K562 (cell line): ENCODE measurements at regions not wholly inside any gene's neighbourhood (a gene's known extent, or its start where the extent isn't known, plus 50 kb on each side); places are given as distances from the start of the nearest gene placed in this dataset.

Experiments used
- BCOR ChIP-seq: fragments of 450-650 bp; IDR thresholded peaks from 2 replicates; pipeline ENCODE4 v1.6.1; 2016
- BRD9 ChIP-seq: fragments of 450-650 bp; IDR thresholded peaks from 2 replicates; pipeline ENCODE4 v1.6.1; 2018; ENCODE audit warnings: low read depth; ENCODE audit not compliant: partially characterized antibody
- CBX2 ChIP-seq: fragments of 200-600 bp; sonication (generic); IDR thresholded peaks from one replicate; pipeline ENCODE4 v1.6.1; 2012; ENCODE audit warnings: mild to moderate bottlenecking, low read length, inconsistent platforms; ENCODE audit not compliant: insufficient read depth, poor library complexity, severe bottlenecking
- FOS ChIP-seq: IDR thresholded peaks from 3 replicates; pipeline ENCODE4 v1.6.1; 2011; ENCODE audit not compliant: insufficient read length; ENCODE audit errors: extremely low read depth
- FOXK1 ChIP-seq: sonication (generic); formaldehyde crosslinking; IDR thresholded peaks from 2 replicates; pipeline ENCODE4 v1.8.0; 2022; ENCODE audit warnings: missing genetic modification reagents, mild to moderate bottlenecking, borderline replicate concordance
- GATA2 ChIP-seq: sonication (generic); formaldehyde crosslinking; IDR thresholded peaks from 2 replicates; pipeline ENCODE4 v1.4.0; 2020; ENCODE audit warnings: mild to moderate bottlenecking, missing genetic modification reagents
- IRF9 ChIP-seq: fragments of 450-650 bp; IDR thresholded peaks from 2 replicates; pipeline ENCODE4 v1.6.1; 2016; ENCODE audit warnings: missing biosample characterization, missing genetic modification characterization
- KDM2B ChIP-seq: fragments of 250-450 bp; sonication (Bioruptor Pico); IDR thresholded peaks from 2 replicates; pipeline ENCODE4 v1.8.0; 2021; ENCODE audit warnings: mild to moderate bottlenecking, moderate library complexity
- KLF1 ChIP-seq: fragments of 450-650 bp; IDR thresholded peaks from 2 replicates; pipeline ENCODE4 v1.6.1; 2016; ENCODE audit warnings: missing genetic modification characterization, missing compliant biosample characterization
- KLF10 ChIP-seq: fragments of 250-450 bp; sonication (Bioruptor Pico); IDR thresholded peaks from 2 replicates; pipeline ENCODE4 v1.6.1; 2021; ENCODE audit warnings: matching md5 sums
- MNT ChIP-seq, 2 experiments: fragments of 450-650 bp; conservative IDR thresholded peaks; 2 replicates each; pipeline ENCODE4 v1.6.1; 2017; ENCODE audit warnings: mild to moderate bottlenecking in 2 of 2, moderate library complexity in 2 of 2
- NCOR1 ChIP-seq: fragments of 450-650 bp; IDR thresholded peaks from 2 replicates; pipeline ENCODE4 v1.6.1; 2016; ENCODE audit warnings: mild to moderate bottlenecking, moderate library complexity
- POLR2A ChIP-seq: fragments of 450-650 bp; conservative IDR thresholded peaks from 2 replicates; pipeline ENCODE4 v1.6.1; 2016
- PTBP1 ChIP-seq: fragments of 200-400 bp; formaldehyde crosslinking; IDR thresholded peaks from 2 replicates; pipeline ENCODE4 v1.6.1; 2017; ENCODE audit warnings: low read depth, low read length
- RFX7 ChIP-seq: fragments of 250-450 bp; sonication (Bioruptor Pico); IDR thresholded peaks from 2 replicates; pipeline ENCODE4 v1.5.1; 2021; ENCODE audit warnings: mild to moderate bottlenecking
- RNF2 ChIP-seq: sonication (generic); IDR thresholded peaks from 2 replicates; pipeline ENCODE4 v1.6.1; 2016
- SIX5 ChIP-seq, 2 experiments: IDR thresholded peaks; 2 replicates each; pipeline ENCODE4 v1.6.1; 2011; ENCODE audit warnings: low read length in 2 of 2, borderline replicate concordance in 1 of 2, low read depth in 1 of 2, mild to moderate bottlenecking in 1 of 2, moderate library complexity in 1 of 2; ENCODE audit not compliant: insufficient read depth in 1 of 2
- SMARCA4 ChIP-seq: fragments of 450-650 bp; IDR thresholded peaks from 2 replicates; pipeline ENCODE4 v1.6.1; 2016
- SRF ChIP-seq, 2 experiments: fragments of 250-450, 450-650 bp in 1 of 2; sonication (Bioruptor Pico) in 1 of 2; sonication (generic) in 1 of 2; formaldehyde crosslinking; IDR thresholded peaks; 2 replicates each; pipeline versions ENCODE4 v1.5.0 to v1.5.1; 2020 to 2022; ENCODE audit warnings: mild to moderate bottlenecking in 1 of 2, missing genetic modification reagents in 1 of 2
- SUPT5H ChIP-seq: fragments of 450-650 bp; IDR thresholded peaks from 2 replicates; pipeline ENCODE4 v1.6.1; 2016
- THRA ChIP-seq: fragments of 450-650 bp; IDR thresholded peaks from 2 replicates; pipeline ENCODE4 v1.6.1; 2017; ENCODE audit warnings: mild to moderate bottlenecking, moderate library complexity
- ZBED1 ChIP-seq: IDR thresholded peaks from 2 replicates; pipeline ENCODE4 v1.6.1; 2014
- ZKSCAN3 ChIP-seq: fragments of 250-450 bp; sonication (Bioruptor Pico); IDR thresholded peaks from 2 replicates; pipeline ENCODE4 v1.4.0; 2020
- ZNF174 ChIP-seq: fragments of 250-450 bp; sonication (Bioruptor Pico); IDR thresholded peaks from 2 replicates; pipeline ENCODE4 v1.4.0; 2020; ENCODE audit warnings: mild to moderate bottlenecking
- ZZZ3 ChIP-seq: fragments of 450-650 bp; IDR thresholded peaks from 2 replicates; pipeline ENCODE4 v1.6.1; 2016; ENCODE audit warnings: antibody characterized with exemption, mild to moderate bottlenecking, moderate library complexity
- TF ChIP-seq, protein P1 (sequence below), 2 experiments: fragments of 150-350 bp in 1 of 2; IDR thresholded peaks; 2 replicates each; pipeline ENCODE4 v1.6.1; 2012 to 2016; ENCODE audit warnings: low read depth in 2 of 2, low read length in 2 of 2, mild to moderate bottlenecking in 1 of 2, moderate library complexity in 1 of 2

GRCh38 chr9:94166976-94167346, 82.7 kb downstream of the PTPDC1 start (continued):
- TF ChIP-seq MNT (conservative IDR thresholded peaks at IDR 0.05) (peak; percentile 54 to 64; a peak in 2 of 4 replicates), SMARCA4 (no peak), CBX2 (no peak), ZNF174 (CRISPR knock-in tag) (no peak), IRF9 (tag) (no peak), NCOR1 (peak; percentile 17; the same call in 1 of the 2 replicates), PTBP1 (no peak), KLF10 (CRISPR knock-in tag) (no peak), POLR2A (peak; percentile 77), SIX5 (IDR thresholded peaks at IDR 0.05; ENCODE audit: borderline replicate concordance in 1 of 2, insufficient read depth in 1 of 2, low read depth in 1 of 2, low read length in 2 of 2) (no peak), BRD9 (peak; percentile 36), SRF (CRISPR knock-in tag; IDR thresholded peaks at IDR 0.05) (no peak), THRA (no peak), GATA2 (CRISPR knock-in tag) (no peak), SUPT5H (peak; percentile 71), BCOR (0 out of 2 replicates have a peak, but pooled peaks have one; percentile 16), ZBED1 (no peak), ZZZ3 (no peak), ZKSCAN3 (CRISPR knock-in tag) (no peak), FOXK1 (CRISPR knock-in tag) (no peak), RFX7 (CRISPR knock-in tag) (no peak), RNF2 (no peak), KLF1 (tag) (no peak), KDM2B (CRISPR knock-in tag) (no peak), FOS (no peak)
- TF ChIP-seq, protein P1, sequence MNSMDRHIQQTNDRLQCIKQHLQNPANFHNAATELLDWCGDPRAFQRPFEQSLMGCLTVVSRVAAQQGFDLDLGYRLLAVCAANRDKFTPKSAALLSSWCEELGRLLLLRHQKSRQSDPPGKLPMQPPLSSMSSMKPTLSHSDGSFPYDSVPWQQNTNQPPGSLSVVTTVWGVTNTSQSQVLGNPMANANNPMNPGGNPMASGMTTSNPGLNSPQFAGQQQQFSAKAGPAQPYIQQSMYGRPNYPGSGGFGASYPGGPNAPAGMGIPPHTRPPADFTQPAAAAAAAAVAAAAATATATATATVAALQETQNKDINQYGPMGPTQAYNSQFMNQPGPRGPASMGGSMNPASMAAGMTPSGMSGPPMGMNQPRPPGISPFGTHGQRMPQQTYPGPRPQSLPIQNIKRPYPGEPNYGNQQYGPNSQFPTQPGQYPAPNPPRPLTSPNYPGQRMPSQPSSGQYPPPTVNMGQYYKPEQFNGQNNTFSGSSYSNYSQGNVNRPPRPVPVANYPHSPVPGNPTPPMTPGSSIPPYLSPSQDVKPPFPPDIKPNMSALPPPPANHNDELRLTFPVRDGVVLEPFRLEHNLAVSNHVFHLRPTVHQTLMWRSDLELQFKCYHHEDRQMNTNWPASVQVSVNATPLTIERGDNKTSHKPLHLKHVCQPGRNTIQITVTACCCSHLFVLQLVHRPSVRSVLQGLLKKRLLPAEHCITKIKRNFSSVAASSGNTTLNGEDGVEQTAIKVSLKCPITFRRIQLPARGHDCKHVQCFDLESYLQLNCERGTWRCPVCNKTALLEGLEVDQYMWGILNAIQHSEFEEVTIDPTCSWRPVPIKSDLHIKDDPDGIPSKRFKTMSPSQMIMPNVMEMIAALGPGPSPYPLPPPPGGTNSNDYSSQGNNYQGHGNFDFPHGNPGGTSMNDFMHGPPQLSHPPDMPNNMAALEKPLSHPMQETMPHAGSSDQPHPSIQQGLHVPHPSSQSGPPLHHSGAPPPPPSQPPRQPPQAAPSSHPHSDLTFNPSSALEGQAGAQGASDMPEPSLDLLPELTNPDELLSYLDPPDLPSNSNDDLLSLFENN (IDR thresholded peaks at IDR 0.05; ENCODE audit: low read depth in 2 of 2, low read length in 2 of 2), result 0 out of 4 replicates have a peak, but pooled peaks of 1 of the 2 experiments have one; percentile 51
